Activated CD4-positive, alpha-beta T cell treated with anti-CD3 and anti-CD28 coated beads, Interleukin-2, amount 50 U/mL, for 24 hours (primary cell): ENCODE measurements at regions not wholly inside any gene's neighbourhood (a gene's known extent, or its start where the extent isn't known, plus 50 kb on each side); places are given as distances from the start of the nearest gene placed in this dataset.
"Not testable (repeated sequence)": the region's sequence is repeated elsewhere in the genome, so short reads cannot be mapped to it uniquely, and the experiment has no call there.

Experiments
- DNase-seq, 2 donors: peaks; one replicate each; pipeline ENCODE4 v3.0.0-alpha.2; 2020; ENCODE audit warnings: low read depth in 1 of 2, low spot score in 1 of 2

- no peak for DNase-seq
Measured at GRCh38 chr5:82901281-82901888, 175.8 kb downstream of the TMEM167A start.

- no peak for DNase-seq
Measured at GRCh38 chr5:82894716-82895115, 182.5 kb downstream of the TMEM167A start.

- DNase-seq, result no peak
Measured at GRCh38 chr5:82889088-82889487, 188.1 kb downstream of the TMEM167A start.

GRCh38 chr5:82886911-82887310 is 190.3 kb downstream of the TMEM167A start:
- DNase-seq, result no peak

- no peak for DNase-seq
Measured at GRCh38 chr5:82885627-82886389, 191.4 kb downstream of the TMEM167A start.

GRCh38 chr5:82884821-82885471 is 192.2 kb downstream of the TMEM167A start:
- DNase-seq, result no peak

GRCh38 chr5:82882316-82882715 is 194.9 kb downstream of the TMEM167A start:
- DNase-seq, result no peak

- no peak for DNase-seq
Measured at GRCh38 chr5:82881571-82882174, 195.5 kb downstream of the TMEM167A start.

- DNase-seq, result no peak
Measured at GRCh38 chr5:82879089-82879488, 198.1 kb downstream of the TMEM167A start.

GRCh38 chr5:82873452-82873851 is 203.7 kb downstream of the TMEM167A start:
- no peak for DNase-seq

- DNase-seq, result not testable (repeated sequence)
Measured at GRCh38 chr5:82872321-82873288, 204.6 kb downstream of the TMEM167A start.

GRCh38 chr5:82865625-82866024 is 211.6 kb downstream of the TMEM167A start:
- no peak for DNase-seq

GRCh38 chr5:82863266-82863665 is 213.9 kb downstream of the TMEM167A start:
- no peak for DNase-seq

- DNase-seq, result no peak
Measured at GRCh38 chr5:82862711-82863110, 214.5 kb downstream of the TMEM167A start.

GRCh38 chr5:82862261-82862660 is 214.9 kb downstream of the TMEM167A start:
- DNase-seq, result no peak

GRCh38 chr5:82861701-82862100 is 215.5 kb downstream of the TMEM167A start:
- DNase-seq, result no peak

GRCh38 chr5:82859451-82860140 is 217.6 kb downstream of the TMEM167A start:
- DNase-seq, result no peak

- no peak for DNase-seq
Measured at GRCh38 chr5:82858151-82859025, 218.8 kb downstream of the TMEM167A start.

- DNase-seq, result no peak
Measured at GRCh38 chr5:82855893-82856550, 221.2 kb downstream of the TMEM167A start.
